K562 (cell line): ENCODE measurements at regions not wholly inside any gene's neighbourhood (a gene's known extent, or its start where the extent isn't known, plus 50 kb on each side); places are given as distances from the start of the nearest gene placed in this dataset.

Experiments
- ATAC-seq: fragments of 200-7000 bp; cut with Tn5 transposase; 3 replicates; pipeline ENCODE4 v1.9.1; 2020; ENCODE audit warnings: moderate library complexity
- BruUV-seq: library from RNA; stranded (reverse); fragments of 400-500 nt; replicated peaks from 2 replicates; lab custom pipeline; 2021; lab: Mats Ljungman, UMichigan
- CTCF ChIA-PET: fragments of 300-600 bp; formaldehyde crosslinking; extraction: SDS; loops from one replicate; lab custom pipeline; 2021; ENCODE audit warnings: low intra/inter-chr PET ratio; lab: Yijun Ruan, JAX
- POLR2A ChIA-PET: fragments of 300-600, 350-650 bp; sonication (Branson Sonifier 250); formaldehyde crosslinking; extraction: SDS; loops from one replicate; lab custom pipeline; 2021; ENCODE audit warnings: antibody characterized with exemption, inconsistent platforms; lab: Yijun Ruan, JAX
- DNase-seq, 4 experiments: peaks; one replicate each; pipeline versions ENCODE4 v3.0.0 to v3.0.0-alpha.2; 2011 to 2018; ENCODE audit warnings: low spot score in 3 of 4, mixed read lengths in 3 of 4; ENCODE audit errors: extremely low read depth in 1 of 4
- FAIRE-seq: peaks from 2 replicates; lab custom pipeline; 2011; peaks lifted over from hg19 to GRCh38; lab: Jason Lieb, UNC
- H2AFZ ChIP-seq: 2 replicates; pipeline ENCODE4 v1.6.0; 2011; ENCODE audit warnings: low read depth, low read length, control low read depth, inconsistent platforms
- H3K27ac ChIP-seq: fragments of 200-600 bp; 3 replicates; pipeline ENCODE4 v1.8.0; 2011; ENCODE audit warnings: low read depth, mild to moderate bottlenecking, control low read depth, inconsistent platforms, low read length, moderate library complexity, mixed read lengths; ENCODE audit errors: extremely low read depth
- H3K27me3 ChIP-seq, 2 experiments: fragments of 300-600 bp in 1 of 2; 2 replicates in 1 of 2; 3 replicates in 1 of 2; pipeline versions ENCODE4 v1.6.0 to v1.8.0; 2011; ENCODE audit warnings: inconsistent platforms in 2 of 2, low read length in 2 of 2, mild to moderate bottlenecking in 1 of 2, mixed read lengths in 1 of 2, moderate library complexity in 1 of 2; ENCODE audit not compliant: control insufficient read depth in 2 of 2, insufficient read depth in 2 of 2
- H3K36me3 ChIP-seq: fragments of 300-600 bp; 3 replicates; pipeline ENCODE4 v1.8.0; 2011; ENCODE audit warnings: mild to moderate bottlenecking, low read length, inconsistent platforms; ENCODE audit not compliant: control insufficient read depth, insufficient read depth
- H3K4me1 ChIP-seq, 2 experiments: fragments of 200-600 bp in 1 of 2; replicated peaks in 1 of 2; 2 replicates in 1 of 2; 3 replicates in 1 of 2; pipeline versions ENCODE4 v1.5.1 to v1.8.0; 2011; ENCODE audit warnings: inconsistent platforms in 2 of 2, low read length in 2 of 2, mild to moderate bottlenecking in 1 of 2, mixed read lengths in 1 of 2, moderate library complexity in 1 of 2; ENCODE audit not compliant: control insufficient read depth in 2 of 2, insufficient read depth in 2 of 2
- H3K4me2 ChIP-seq: 2 replicates; pipeline ENCODE4 v1.6.1; 2011; ENCODE audit warnings: low read length, control low read depth, inconsistent platforms, mixed read lengths; ENCODE audit not compliant: insufficient read depth
- H3K4me3 ChIP-seq: fragments of 200-600 bp; sonication (generic), shearing (Covaris generic); 2 replicates; pipeline ENCODE4 v1.5.1; 2016; ENCODE audit warnings: control low read depth, inconsistent platforms
- H3K79me2 ChIP-seq: fragments of 200-600 bp; 3 replicates; pipeline ENCODE4 v1.8.0; 2011; ENCODE audit warnings: low read length, inconsistent platforms; ENCODE audit not compliant: control insufficient read depth, insufficient read depth
- H3K9ac ChIP-seq, 2 experiments: 2 replicates each; pipeline versions ENCODE4 v1.6.0 to v1.6.1; 2011; ENCODE audit warnings: low read depth in 2 of 2, low read length in 2 of 2, control low read depth in 1 of 2, inconsistent platforms in 1 of 2, mild to moderate bottlenecking in 1 of 2, mixed read lengths in 1 of 2; ENCODE audit not compliant: insufficient read depth in 1 of 2
- H3K9me1 ChIP-seq: one replicate; pipeline ENCODE4 v1.6.0; 2011; ENCODE audit warnings: inconsistent platforms, mild to moderate bottlenecking, low read length, moderate library complexity; ENCODE audit not compliant: control insufficient read depth, insufficient read depth
- H3K9me3 ChIP-seq: replicated peaks from 2 replicates; pipeline ENCODE4 v1.5.1; 2011; ENCODE audit warnings: low read depth, low read length, inconsistent platforms; ENCODE audit not compliant: control insufficient read depth, insufficient read depth
- H4K20me1 ChIP-seq: replicated peaks from 2 replicates; pipeline ENCODE4 v1.6.1; 2011; ENCODE audit warnings: low read length, inconsistent platforms, mixed read lengths; ENCODE audit not compliant: control insufficient read depth, insufficient read depth
- ADNP ChIP-seq: fragments of 200-800 bp; sonication (Bioruptor generic); IDR thresholded peaks from 2 replicates; pipeline ENCODE4 v1.6.1; 2016; ENCODE audit warnings: missing genetic modification characterization, missing compliant biosample characterization
- ESRRB ChIP-seq: fragments of 250-450 bp; sonication (Bioruptor Pico); IDR thresholded peaks from 2 replicates; pipeline ENCODE4 v1.5.0; 2020; ENCODE audit warnings: mild to moderate bottlenecking, moderate library complexity, borderline replicate concordance
- LCOR ChIP-seq: sonication (generic); formaldehyde crosslinking; IDR thresholded peaks from 2 replicates; pipeline ENCODE4 v1.8.0; 2022; ENCODE audit warnings: mild to moderate bottlenecking, missing genetic modification reagents
- SLC30A9 ChIP-seq: fragments of 250-450 bp; sonication (Bioruptor Pico); IDR thresholded peaks from 2 replicates; pipeline ENCODE4 v1.8.0; 2022; ENCODE audit warnings: mild to moderate bottlenecking, moderate library complexity
- ZC3H11A ChIP-seq: IDR thresholded peaks from 2 replicates; pipeline ENCODE4 v1.6.1; 2012; ENCODE audit warnings: low read depth, low read length, improper control_type of control experiment
- ZNF445 ChIP-seq: fragments of 250-450 bp; sonication (Bioruptor Pico); IDR thresholded peaks from 2 replicates; pipeline ENCODE4 v1.4.0; 2020; ENCODE audit warnings: low read depth, mild to moderate bottlenecking, moderate library complexity
- ZNF586 ChIP-seq: fragments of 450-650 bp; formaldehyde crosslinking; conservative IDR thresholded peaks from 2 replicates; pipeline ENCODE4 v1.4.0; 2020; ENCODE audit warnings: mild to moderate bottlenecking, moderate library complexity
- WGBS: fragments of 100-300 bp; shearing (Covaris generic); methylation state at CpG from one replicate; pipeline ENCODE4 v1.1.6; 2016; ENCODE audit warnings: low coverage, mixed read lengths; ENCODE audit not compliant: insufficient coverage; ENCODE audit errors: missing lambda C conversion rate; 5-methylcytosine and 5-hydroxymethylcytosine counted together
- in situ Hi-C: fragments of 300-500 bp; cut with MboI; formaldehyde crosslinking; loops from 4 replicates; pipeline ENCODE4 v1.15.0; 2018; ENCODE audit warnings: inconsistent platforms, mixed read lengths
- intact Hi-C: fragments of 100-400 bp; cut with micrococcal nuclease; formaldehyde crosslinking; loops from 2 replicates; pipeline ENCODE4 v1.14.2; 2022
- TF ChIP-seq, protein P1 (sequence below): fragments of 250-450 bp; sonication (Bioruptor Pico); IDR thresholded peaks from 2 replicates; pipeline ENCODE4 v1.9.0; 2021; ENCODE audit warnings: mild to moderate bottlenecking

DNA sequence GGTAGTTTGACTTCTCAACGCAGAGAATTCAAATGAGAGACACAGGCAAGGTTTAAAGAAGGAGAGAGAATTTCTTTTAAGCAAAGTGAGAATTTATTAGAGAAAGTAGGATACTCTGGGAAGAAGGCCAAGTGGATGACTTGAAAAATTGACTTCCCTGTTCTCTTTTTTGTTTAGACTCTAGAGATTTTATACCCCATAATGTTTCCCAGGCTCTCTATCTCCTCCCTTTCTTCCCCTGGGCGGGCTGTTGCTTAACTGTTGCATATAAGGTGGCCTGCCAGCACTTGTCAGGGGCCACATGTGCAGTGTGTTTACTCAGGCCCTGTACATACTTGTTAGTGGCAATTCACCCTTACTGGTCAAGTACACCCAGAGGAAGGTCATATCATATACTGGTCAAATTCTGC lies 403.7 kb downstream of the SLC6A15 start:
- no peak overlapping the region for H3K4me3 ChIP-seq
- POLR2A ChIA-PET: no interaction called here

DNA sequence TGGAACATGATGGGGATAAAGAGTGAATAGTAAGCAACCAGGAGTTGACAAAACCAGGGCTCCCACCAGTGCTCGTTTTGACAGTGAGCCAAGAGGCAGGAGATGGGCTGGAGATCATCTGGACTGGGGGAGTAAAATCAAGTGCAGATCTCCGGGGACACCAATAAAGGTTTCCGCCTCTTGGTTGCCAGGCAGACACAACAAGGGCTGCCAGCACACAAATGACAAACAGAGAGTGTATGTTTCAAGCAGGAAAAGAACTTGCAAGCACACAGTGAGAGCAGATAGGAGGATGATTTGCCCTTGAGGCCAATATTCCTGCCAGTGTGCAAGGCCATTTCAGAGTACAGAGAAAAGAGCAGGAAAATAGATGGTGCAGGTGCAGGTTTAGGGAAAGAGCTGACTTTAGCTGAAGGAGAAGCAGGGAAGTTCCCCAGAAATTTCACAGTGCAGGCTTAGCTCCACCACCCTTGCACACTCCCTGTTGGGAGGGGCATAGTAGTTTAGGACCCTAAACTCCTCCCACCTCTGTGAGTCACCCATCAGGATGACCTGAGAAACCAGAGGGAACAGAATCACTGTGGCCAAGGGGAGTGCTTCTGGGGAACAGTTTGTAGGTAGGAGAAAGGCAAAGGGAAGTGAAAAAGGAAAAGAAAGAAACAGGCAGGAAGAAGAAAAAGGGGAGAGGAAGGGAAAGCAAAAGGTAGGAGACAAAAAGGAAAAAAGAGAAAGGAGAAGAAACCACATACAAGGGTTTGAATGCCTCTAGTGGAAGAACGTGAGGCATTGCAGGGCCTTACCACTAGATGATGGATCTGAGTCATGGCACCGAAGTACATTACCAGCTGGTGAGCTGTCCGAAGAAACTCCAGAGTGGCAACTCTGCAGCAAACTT lies 404.4 kb downstream of the SLC6A15 start:
- H3K27me3 ChIP-seq: no peaks in the 10 kb centered on the region
- H4K20me1 ChIP-seq: no peaks in the 10 kb centered on the region
- H3K4me2 ChIP-seq: no peak overlapping the region
- no peaks in the 10 kb centered on the region for H3K9me3 ChIP-seq
- in situ Hi-C loops: no loop called here
- no peak overlapping the region for H3K9ac ChIP-seq
- intact Hi-C loops: no loop called here
- no peaks in the 10 kb centered on the region for H3K4me1 ChIP-seq
- WGBS: 2% methylated on average over 6 of the region's 6 CpGs
- no peak overlapping the region for H3K27ac ChIP-seq
- FAIRE-seq (no peak), DNase-seq (no peak), ATAC-seq (no peak)
- ChIA-PET CTCF (no interaction called here), POLR2A (no interaction called here)
- no peaks in the 10 kb centered on the region for H3K9me1 ChIP-seq
- H3K4me3 ChIP-seq: no peak overlapping the region
- no peaks in the 10 kb centered on the region for H3K36me3 ChIP-seq
- BruUV-seq: no TSS peak
- no peaks in the 10 kb centered on the region for H3K79me2 ChIP-seq
- TF ChIP-seq ZC3H11A: no peak
- TF ChIP-seq, protein P1, sequence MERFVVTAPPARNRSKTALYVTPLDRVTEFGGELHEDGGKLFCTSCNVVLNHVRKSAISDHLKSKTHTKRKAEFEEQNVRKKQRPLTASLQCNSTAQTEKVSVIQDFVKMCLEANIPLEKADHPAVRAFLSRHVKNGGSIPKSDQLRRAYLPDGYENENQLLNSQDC (CRISPR knock-in tag): no peak
- no peak overlapping the region for H2AFZ ChIP-seq

More for the DNA sequence above, 403.7 kb downstream of the SLC6A15 start:
- BruUV-seq: no TSS peak
- intact Hi-C loops: no loop called here
- H2AFZ ChIP-seq: no peak overlapping the region
- ATAC-seq (no peak), FAIRE-seq (no peak), DNase-seq (no peak)
- no peaks in the 10 kb centered on the region for H3K36me3 ChIP-seq
- in situ Hi-C loops: no loop called here
- no peaks in the 10 kb centered on the region for H3K4me1 ChIP-seq
- no peaks in the 10 kb centered on the region for H3K9me3 ChIP-seq
- WGBS: 0% methylated on average over 2 of the region's 2 CpGs
- TF ChIP-seq ADNP (tag): no peak
- TF ChIP-seq LCOR (CRISPR knock-in tag): no peak
- TF ChIP-seq ZNF586 (CRISPR knock-in tag): no peak
- TF ChIP-seq ZNF445: no peak
- TF ChIP-seq ESRRB (CRISPR knock-in tag): no peak
- no peak for TF ChIP-seq SLC30A9 (CRISPR knock-in tag)
- no peak overlapping the region for H3K9ac ChIP-seq
- no peak overlapping the region for H3K4me2 ChIP-seq
- CTCF ChIA-PET: no interaction called here
- no peaks in the 10 kb centered on the region for H3K79me2 ChIP-seq
- H3K27me3 ChIP-seq: no peaks in the 10 kb centered on the region
- H3K27ac ChIP-seq: no peak overlapping the region
- no peaks in the 10 kb centered on the region for H4K20me1 ChIP-seq
- H3K9me1 ChIP-seq: no peaks in the 10 kb centered on the region
